Loucy (cell line): ENCODE measurements at regions not wholly inside any gene's neighbourhood (a gene's known extent, or its start where the extent isn't known, plus 50 kb on each side); places are given as distances from the start of the nearest gene placed in this dataset.

Experiments used
- H2AFZ ChIP-seq: fragments of 200-600 bp; sonication (generic); 2 replicates; pipeline ENCODE4 v1.6.0; 2016; ENCODE audit warnings: antibody characterized with exemption, mild to moderate bottlenecking, low read length, moderate library complexity
- H3F3A ChIP-seq: fragments of 200-600 bp; 2 replicates; pipeline ENCODE4 v1.6.0; 2016; ENCODE audit warnings: antibody characterized with exemption, low read depth, mild to moderate bottlenecking
- H3K27me3 ChIP-seq: fragments of 200-600 bp; sonication (generic); 2 replicates; pipeline ENCODE4 v1.6.1; 2014; ENCODE audit warnings: low read length, mild to moderate bottlenecking; ENCODE audit not compliant: insufficient read depth, poor library complexity, severe bottlenecking
- H3K36me3 ChIP-seq: fragments of 200-600 bp; sonication (generic); 2 replicates; pipeline ENCODE4 v1.6.1; 2016; ENCODE audit warnings: low read length; ENCODE audit not compliant: insufficient read depth
- H3K4me1 ChIP-seq: fragments of 200-600 bp; sonication (generic); 2 replicates; pipeline ENCODE4 v1.5.1; 2014; ENCODE audit warnings: low read length, mild to moderate bottlenecking; ENCODE audit not compliant: insufficient read depth, poor library complexity, severe bottlenecking
- H3K4me2 ChIP-seq: fragments of 200-600 bp; sonication (generic); 2 replicates; pipeline ENCODE4 v1.6.0; 2014; ENCODE audit warnings: antibody characterized with exemption, low read length, low read depth, mild to moderate bottlenecking; ENCODE audit not compliant: poor library complexity, severe bottlenecking
- H3K4me3 ChIP-seq: fragments of 200-600 bp; sonication (generic); 2 replicates; pipeline ENCODE4 v1.5.1; 2014; ENCODE audit warnings: low read length, mild to moderate bottlenecking, mixed read lengths; ENCODE audit not compliant: poor library complexity, severe bottlenecking
- H3K79me2 ChIP-seq: fragments of 200-600 bp; sonication (generic); 2 replicates; pipeline ENCODE4 v1.6.1; 2014; ENCODE audit warnings: low read length; ENCODE audit not compliant: insufficient read depth
- H3K9ac ChIP-seq: fragments of 200-600 bp; sonication (generic); 2 replicates; pipeline ENCODE4 v1.6.0; 2014; ENCODE audit warnings: mild to moderate bottlenecking, low read depth, low read length, moderate library complexity; ENCODE audit not compliant: poor library complexity, severe bottlenecking
- H3K9me2 ChIP-seq: fragments of 200-600 bp; sonication (generic); replicated peaks from 2 replicates; pipeline ENCODE4 v1.6.1; 2016; ENCODE audit warnings: low read depth, low read length, mixed read lengths
- H3K9me3 ChIP-seq: fragments of 200-600 bp; sonication (generic); 2 replicates; pipeline ENCODE4 v1.6.1; 2014; ENCODE audit warnings: mild to moderate bottlenecking, antibody characterized with exemption, low read length, low read depth; ENCODE audit not compliant: insufficient read depth
- H4K20me1 ChIP-seq: fragments of 200-600 bp; sonication (generic); 2 replicates; pipeline ENCODE4 v1.6.0; 2014; ENCODE audit warnings: antibody characterized with exemption, low read length, mild to moderate bottlenecking; ENCODE audit not compliant: insufficient read depth, poor library complexity, severe bottlenecking
- CTCF ChIP-seq: fragments of 200-600 bp; sonication (generic); conservative IDR thresholded peaks from 2 replicates; pipeline ENCODE4 v1.5.1; 2014; ENCODE audit warnings: mild to moderate bottlenecking, antibody characterized with exemption, low read length
- EZH2phosphoT487 ChIP-seq: fragments of 200-600 bp; IDR thresholded peaks from 2 replicates; pipeline ENCODE4 v1.6.1; 2018; ENCODE audit warnings: antibody characterized with exemption, mild to moderate bottlenecking, moderate library complexity, borderline replicate concordance

- TF ChIP-seq CTCF: no peak
- no peak for TF ChIP-seq EZH2phosphoT487
- H3K4me1 ChIP-seq: no peaks in the 10 kb centered on the region
- H4K20me1 ChIP-seq: no peaks in the 10 kb centered on the region
- no peaks in the 10 kb centered on the region for H3K9me2 ChIP-seq
- no peaks in the 10 kb centered on the region for H3F3A ChIP-seq
- no peaks in the 10 kb centered on the region for H3K79me2 ChIP-seq
- no peaks in the 10 kb centered on the region for H3K36me3 ChIP-seq
- no peaks in the 10 kb centered on the region for H3K27me3 ChIP-seq
- no peak overlapping the region for H3K4me2 ChIP-seq
- no peak overlapping the region for H3K9ac ChIP-seq
- H3K9me3 ChIP-seq: no peaks in the 10 kb centered on the region
- H3K4me3 ChIP-seq: no peak overlapping the region
- no peak overlapping the region for H2AFZ ChIP-seq
These were observed 95.2 kb upstream of the CDIN1 start for GRCh38 chr15:36484038-36484778.

GRCh38 chr15:36491912-36492311, 87.5 kb upstream of the CDIN1 start:
- Histone ChIP-seq H2AFZ (no peak overlapping the region), H3K4me3 (no peak overlapping the region), H3K36me3 (no peaks in the 10 kb centered on the region), H3K9ac (no peak overlapping the region), H3K9me2 (no peaks in the 10 kb centered on the region), H3F3A (no peaks in the 10 kb centered on the region), H3K4me2 (no peak overlapping the region), H4K20me1 (no peaks in the 10 kb centered on the region), H3K79me2 (no peaks in the 10 kb centered on the region), H3K27me3 (peaks cover 22% of the 10 kb centered on the region), H3K4me1 (no peaks in the 10 kb centered on the region), H3K9me3 (no peaks in the 10 kb centered on the region)
- TF ChIP-seq EZH2phosphoT487 (no peak), CTCF (no peak)

GRCh38 chr15:36495456-36495991, 83.9 kb upstream of the CDIN1 start:
- Histone ChIP-seq H3K27me3 (peaks cover 20% of the 10 kb centered on the region), H3K9me2 (no peaks in the 10 kb centered on the region), H3F3A (no peaks in the 10 kb centered on the region), H3K36me3 (no peaks in the 10 kb centered on the region), H3K4me3 (no peak overlapping the region), H3K9ac (no peak overlapping the region), H3K4me1 (no peaks in the 10 kb centered on the region), H3K9me3 (no peaks in the 10 kb centered on the region), H2AFZ (no peak overlapping the region), H3K79me2 (no peaks in the 10 kb centered on the region), H3K4me2 (no peak overlapping the region), H4K20me1 (no peaks in the 10 kb centered on the region)
- no peak for TF ChIP-seq CTCF
- no peak for TF ChIP-seq EZH2phosphoT487
